CD4-positive, alpha-beta T cell treated with Interleukin-4 for 4 hours (primary cell): ENCODE measurements at regions not wholly inside any gene's neighbourhood (a gene's known extent, or its start where the extent isn't known, plus 50 kb on each side); places are given as distances from the start of the nearest gene placed in this dataset.

Source experiments
- DNase-seq: peaks from one replicate; pipeline ENCODE4 v3.0.0-alpha.2; 2020

GRCh38 chr11:104830508-104830907, 67.8 kb downstream of the CASP12 start:
- no peak for DNase-seq

- DNase-seq: no peak
Observed at GRCh38 chr11:104830080-104830479, 68.2 kb downstream of the CASP12 start.

- DNase-seq: no peak
Observed at GRCh38 chr11:104826772-104827171, 71.5 kb downstream of the CASP12 start.

GRCh38 chr11:104823657-104824056, 74.6 kb downstream of the CASP12 start:
- DNase-seq: no peak

- no peak for DNase-seq
Observed at GRCh38 chr11:104820431-104820830, 77.8 kb downstream of the CASP12 start.

GRCh38 chr11:104819603-104820002, 78.7 kb downstream of the CASP12 start:
- DNase-seq: no peak

GRCh38 chr11:104819107-104819506, 79.2 kb downstream of the CASP12 start:
- DNase-seq: no peak

GRCh38 chr11:104817973-104818372, 80.3 kb downstream of the CASP12 start:
- no peak for DNase-seq

GRCh38 chr11:104813532-104813931, 84.7 kb downstream of the CASP12 start:
- no peak for DNase-seq

- no peak for DNase-seq
Observed at GRCh38 chr11:104812103-104812788, 86.0 kb downstream of the CASP12 start.

- DNase-seq: no peak
Observed at GRCh38 chr11:104803776-104804175, 94.5 kb downstream of the CASP12 start.

- peak; percentile 28 for DNase-seq
Observed at GRCh38 chr11:104799251-104799650, 99.0 kb downstream of the CASP12 start.

GRCh38 chr11:104798789-104799188, 99.5 kb downstream of the CASP12 start:
- DNase-seq: peak; percentile 11

GRCh38 chr11:104796301-104796700, 102.0 kb downstream of the CASP12 start:
- DNase-seq: no peak

GRCh38 chr11:104795501-104796213, 102.6 kb downstream of the CASP12 start:
- DNase-seq: no peak

- DNase-seq: no peak
Observed at GRCh38 chr11:104792861-104793260, 105.4 kb downstream of the CASP12 start.

GRCh38 chr11:104791896-104792295, 106.4 kb downstream of the CASP12 start:
- DNase-seq: no peak

- DNase-seq: no peak
Observed at GRCh38 chr11:104784684-104785460, 113.4 kb downstream of the CASP12 start.

GRCh38 chr11:104783241-104783640, 115.0 kb downstream of the CASP12 start:
- no peak for DNase-seq

GRCh38 chr11:104782377-104782754, 115.9 kb downstream of the CASP12 start:
- no peak for DNase-seq

- DNase-seq: no peak
Observed at GRCh38 chr11:104781719-104782376, 116.4 kb downstream of the CASP12 start.

- no peak for DNase-seq
Observed at GRCh38 chr11:104781037-104781436, 117.2 kb downstream of the CASP12 start.

- no peak for DNase-seq
Observed at GRCh38 chr11:104776501-104777170, 121.6 kb downstream of the CASP12 start.
